ENCODE measurements at regions not wholly inside any gene's neighbourhood (a gene's known extent, or its start where the extent isn't known, plus 50 kb on each side); places are given as distances from the start of the nearest gene placed in this dataset.

GRCh38 chr3:41000471-41000870 lies 198.8 kb upstream of the CTNNB1 start:
- DNase-seq = no peak

GRCh38 chr3:41001556-41001955 lies 197.7 kb upstream of the CTNNB1 start:
- DNase-seq = no peak

GRCh38 chr3:41002104-41002503 lies 197.2 kb upstream of the CTNNB1 start:
- DNase-seq = no peak

GRCh38 chr3:41007399-41007798 lies 191.9 kb upstream of the CTNNB1 start:
- DNase-seq = no peak

GRCh38 chr3:41011854-41012253 lies 187.5 kb upstream of the CTNNB1 start:
- DNase-seq = no peak

- DNase-seq = no peak
Observed at GRCh38 chr3:41018855-41019254, 180.4 kb upstream of the CTNNB1 start.

GRCh38 chr3:41024031-41024836 lies 175.1 kb upstream of the CTNNB1 start:
- DNase-seq = no peak

GRCh38 chr3:41026394-41027177 lies 172.7 kb upstream of the CTNNB1 start:
- DNase-seq = no peak

GRCh38 chr3:41029356-41029755 lies 169.9 kb upstream of the CTNNB1 start:
- no peak for DNase-seq

GRCh38 chr3:41030220-41030619 lies 169.1 kb upstream of the CTNNB1 start:
- DNase-seq = no peak

- DNase-seq = no peak
Observed at GRCh38 chr3:41031401-41031800, 167.9 kb upstream of the CTNNB1 start.

- DNase-seq = no peak
Observed at GRCh38 chr3:41033956-41034519, 165.3 kb upstream of the CTNNB1 start.

- no peak for DNase-seq
Observed at GRCh38 chr3:41035456-41036022, 163.8 kb upstream of the CTNNB1 start.

- no peak for DNase-seq
Observed at GRCh38 chr3:41037651-41038334, 161.5 kb upstream of the CTNNB1 start.

GRCh38 chr3:41040256-41040655 lies 159.0 kb upstream of the CTNNB1 start:
- no peak for DNase-seq

- no peak for DNase-seq
Observed at GRCh38 chr3:41041462-41041861, 157.8 kb upstream of the CTNNB1 start.

GRCh38 chr3:41041899-41042298 lies 157.4 kb upstream of the CTNNB1 start:
- no peak for DNase-seq

- DNase-seq = no peak
Observed at GRCh38 chr3:41044523-41044922, 154.8 kb upstream of the CTNNB1 start.

GRCh38 chr3:41045491-41045890 lies 153.8 kb upstream of the CTNNB1 start:
- no peak for DNase-seq

GRCh38 chr3:41050144-41050543 lies 149.2 kb upstream of the CTNNB1 start:
- no peak for DNase-seq

- no peak for DNase-seq
Observed at GRCh38 chr3:41053220-41053619, 146.1 kb upstream of the CTNNB1 start.

- DNase-seq = no peak
Observed at GRCh38 chr3:41060106-41060505, 139.2 kb upstream of the CTNNB1 start.

GRCh38 chr3:41064070-41064469 lies 135.2 kb upstream of the CTNNB1 start:
- DNase-seq = no peak

All from NCI-H526 (cell line).